Neutrophil (primary cell): ENCODE measurements at regions not wholly inside any gene's neighbourhood (a gene's known extent, or its start where the extent isn't known, plus 50 kb on each side); places are given as distances from the start of the nearest gene placed in this dataset.
"Not testable (repeated sequence)": the region's sequence is repeated elsewhere in the genome, so short reads cannot be mapped to it uniquely, and the experiment has no call there.

ENCODE experiments used
- H3K27ac ChIP-seq: fragments of 200-600 bp; sonication (generic); 2 replicates; pipeline ENCODE4 v1.5.1; 2016; ENCODE audit warnings: mild to moderate bottlenecking, moderate library complexity
- H3K27me3 ChIP-seq: fragments of 200-600 bp; sonication (generic); 2 replicates; pipeline ENCODE4 v1.6.0; 2016; ENCODE audit warnings: mild to moderate bottlenecking
- H3K36me3 ChIP-seq: fragments of 200-600 bp; sonication (generic); 2 replicates; pipeline ENCODE4 v1.5.1; 2017
- H3K4me1 ChIP-seq, 2 experiments: fragments of 200-600 bp in 1 of 2; sonication (generic) in 1 of 2; 1 replicate in 1 of 2; 2 replicates in 1 of 2; pipeline versions ENCODE4 v1.5.1 to v1.6.1; 2013 to 2016; ENCODE audit warnings: low read depth in 1 of 2, low read length in 1 of 2, mild to moderate bottlenecking in 1 of 2, moderate library complexity in 1 of 2; ENCODE audit not compliant: control insufficient read depth in 1 of 2, insufficient read depth in 1 of 2
- H3K4me3 ChIP-seq, 2 experiments: fragments of 200-600 bp in 1 of 2; sonication (generic) in 1 of 2; 1 replicate in 1 of 2; 2 replicates in 1 of 2; pipeline ENCODE4 v1.5.1; 2013 to 2016; ENCODE audit warnings: low read depth in 1 of 2, low read length in 1 of 2, mild to moderate bottlenecking in 1 of 2, moderate library complexity in 1 of 2
- H3K9me3 ChIP-seq: fragments of 200-600 bp; sonication (generic); 2 replicates; pipeline ENCODE4 v1.5.1; 2016
- CTCF ChIP-seq: fragments of 200-600 bp; sonication (generic); IDR thresholded peaks from 2 replicates; pipeline ENCODE4 v1.5.1; 2016; ENCODE audit warnings: antibody characterized with exemption

- H3K9me3 ChIP-seq, H3K36me3 ChIP-seq, H3K27ac ChIP-seq, H3K4me1 ChIP-seq, H3K27me3 ChIP-seq, H3K4me3 ChIP-seq: not testable (repeated sequence)
These were observed 245.3 kb downstream of the GOLGA6L6 start for GRCh38 chr15:20296261-20296660.

DNA sequence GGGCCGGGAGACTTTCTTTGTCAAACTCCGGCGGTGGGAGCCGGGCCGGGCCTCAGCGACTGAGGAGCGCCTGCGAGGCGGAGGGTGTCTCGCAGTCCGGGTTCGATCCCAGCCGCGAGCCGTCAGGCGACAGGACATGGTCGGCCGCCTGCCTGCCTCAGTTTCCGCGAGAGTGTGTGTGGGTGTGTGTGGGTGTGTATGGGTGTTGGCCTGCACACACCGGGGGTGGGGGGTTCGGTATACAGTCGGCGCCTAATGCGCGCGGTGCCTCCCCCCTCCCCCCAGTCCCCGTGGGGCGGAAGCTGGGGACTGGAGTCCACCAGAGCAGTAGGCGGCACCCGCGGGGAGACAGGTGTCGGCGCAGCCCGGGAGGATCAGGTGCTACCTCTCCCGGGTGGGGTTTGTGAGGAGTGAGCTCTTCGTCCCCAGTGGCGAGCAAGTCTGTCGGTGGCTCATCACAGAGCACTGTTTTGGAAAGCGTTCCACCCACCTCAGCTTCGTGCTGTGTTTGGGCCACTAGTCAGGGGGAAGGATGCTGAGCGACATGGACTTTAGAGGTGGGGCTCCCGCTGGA is 246.3 kb downstream of the GOLGA6L6 start:
- Histone ChIP-seq H3K27me3 (no peaks in the 10 kb centered on the region), H3K4me1 (no peaks in the 10 kb centered on the region), H3K4me3 (no peak overlapping the region), H3K36me3 (no peaks in the 10 kb centered on the region), H3K9me3 (no peaks in the 10 kb centered on the region), H3K27ac (no peak overlapping the region)
- TF ChIP-seq CTCF, result no peak

- H3K9me3 ChIP-seq, result no peaks in the 10 kb centered on the region
- TF ChIP-seq CTCF, result no peak
- H3K27me3 ChIP-seq, result no peaks in the 10 kb centered on the region
- no peak overlapping the region for H3K4me3 ChIP-seq
- no peaks in the 10 kb centered on the region for H3K4me1 ChIP-seq
- H3K36me3 ChIP-seq, result no peaks in the 10 kb centered on the region
- no peak overlapping the region for H3K27ac ChIP-seq
These were observed 246.9 kb downstream of the GOLGA6L6 start for GRCh38 chr15:20294651-20295237.

DNA sequence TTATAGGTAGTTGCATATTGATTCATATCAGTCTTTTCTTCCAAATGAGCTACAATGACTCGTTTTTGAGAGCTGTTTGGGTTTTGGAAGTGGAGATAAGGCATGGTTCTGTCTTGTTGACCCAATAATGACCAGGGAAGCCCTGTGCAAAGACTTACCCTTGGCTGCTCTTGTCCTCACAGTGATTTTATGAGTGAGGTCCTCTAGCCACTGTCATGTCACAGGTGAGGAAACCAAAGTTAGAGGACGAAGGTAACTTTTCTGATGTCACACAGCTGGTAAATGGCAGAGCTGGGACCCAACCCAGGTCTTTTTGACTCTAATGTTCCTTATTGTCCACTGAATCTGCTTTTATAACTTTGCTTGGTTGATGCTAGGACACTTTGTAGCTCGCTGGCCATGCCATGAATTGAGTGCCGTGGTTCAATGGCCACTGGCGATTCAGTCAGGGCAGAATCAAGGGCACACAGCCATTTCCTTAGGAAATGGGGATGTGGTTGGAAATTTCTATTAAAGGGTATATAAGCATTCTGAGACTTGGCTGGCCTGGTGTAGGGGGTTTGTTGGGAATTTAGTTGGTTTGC is 249.1 kb downstream of the GOLGA6L6 start:
- H3K9me3 ChIP-seq, H3K27me3 ChIP-seq, H3K36me3 ChIP-seq, H3K4me1 ChIP-seq, H3K4me3 ChIP-seq, H3K27ac ChIP-seq: not testable (repeated sequence)

DNA sequence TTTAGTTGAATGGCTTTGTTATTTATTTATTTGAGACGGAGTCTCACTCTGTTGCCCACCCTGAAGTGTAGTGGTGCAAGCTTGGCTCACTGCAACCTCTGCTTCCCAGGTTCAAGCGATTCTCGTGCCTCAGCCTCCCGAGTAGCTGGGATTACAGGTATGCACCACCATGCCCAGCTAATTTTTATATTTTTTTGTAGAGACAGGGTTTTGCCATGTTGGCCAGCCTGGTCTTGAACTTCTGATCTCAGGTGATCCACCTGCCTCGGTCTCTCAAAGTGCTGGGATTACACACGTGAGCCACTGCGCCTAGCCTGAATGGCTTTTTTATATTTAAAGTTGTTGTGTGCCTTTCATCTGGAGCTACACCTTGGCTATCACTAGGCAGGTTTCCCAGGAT is 250.0 kb downstream of the GOLGA6L6 start:
- not testable (repeated sequence) for H3K27me3 ChIP-seq, H3K4me1 ChIP-seq, H3K9me3 ChIP-seq, H3K27ac ChIP-seq, H3K4me3 ChIP-seq, H3K36me3 ChIP-seq

DNA sequence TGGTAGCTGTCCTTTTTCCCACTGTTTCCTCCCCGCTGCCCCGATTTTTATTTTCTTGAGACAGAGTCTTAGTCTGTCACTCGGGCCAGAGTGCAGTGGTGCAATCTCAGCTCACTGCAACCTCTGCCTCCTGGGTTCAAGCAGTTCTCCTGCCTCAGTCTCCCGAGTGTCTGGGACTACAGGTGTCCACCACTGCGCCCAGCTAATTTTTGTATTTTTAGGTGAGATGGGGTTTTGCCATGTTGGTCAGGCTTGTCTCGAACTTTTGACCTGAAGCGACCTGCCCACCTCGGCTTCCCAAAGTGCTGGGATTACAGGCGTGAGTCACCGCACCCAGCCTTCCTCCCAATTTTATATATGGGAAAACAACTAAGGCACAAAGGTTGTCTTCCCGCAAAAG is 251.0 kb downstream of the GOLGA6L6 start:
- H3K36me3 ChIP-seq, H3K9me3 ChIP-seq, H3K4me3 ChIP-seq, H3K27me3 ChIP-seq, H3K4me1 ChIP-seq, H3K27ac ChIP-seq: not testable (repeated sequence)

GRCh38 chr15:20289538-20290103 is 252.0 kb downstream of the GOLGA6L6 start:
- H3K27me3 ChIP-seq, H3K36me3 ChIP-seq, H3K4me3 ChIP-seq, H3K27ac ChIP-seq, H3K9me3 ChIP-seq, H3K4me1 ChIP-seq: not testable (repeated sequence)

DNA sequence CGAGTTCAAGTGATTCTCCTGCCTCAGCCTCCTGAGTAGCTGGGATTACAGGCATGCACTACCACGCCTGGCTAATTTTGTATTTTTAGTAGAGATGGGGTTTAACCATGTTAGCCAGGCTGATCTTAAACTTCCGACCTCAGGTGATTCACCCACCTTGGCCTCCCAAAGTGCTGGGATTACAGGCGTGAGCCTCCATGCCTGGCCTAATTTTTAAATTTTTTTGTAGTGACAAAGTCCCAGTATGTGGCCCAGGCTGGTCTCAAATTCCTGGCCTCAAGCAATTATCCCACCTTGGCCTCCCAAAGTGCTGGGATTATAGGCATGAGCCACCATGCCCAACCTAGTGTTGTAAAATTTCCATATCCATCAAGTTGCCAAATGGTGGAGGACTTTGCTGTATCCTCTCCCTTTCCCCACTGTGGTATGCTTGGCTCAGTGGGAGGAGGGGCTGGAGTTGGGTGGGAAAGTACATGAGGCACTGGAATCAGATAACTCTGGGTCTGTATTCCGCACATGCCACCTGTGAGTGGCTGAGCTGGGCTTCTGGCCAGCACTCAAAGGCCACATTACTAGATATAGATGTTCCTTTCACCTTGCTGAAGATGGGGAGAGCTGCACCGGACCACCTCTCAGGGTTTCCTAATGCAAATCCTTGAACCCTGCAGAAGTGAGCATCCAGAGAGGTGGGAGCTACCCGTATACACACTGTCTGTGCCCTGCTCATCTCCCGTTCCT is 252.6 kb downstream of the GOLGA6L6 start:
- H3K36me3 ChIP-seq, H3K27me3 ChIP-seq, H3K9me3 ChIP-seq, H3K27ac ChIP-seq, H3K4me3 ChIP-seq, H3K4me1 ChIP-seq: not testable (repeated sequence)

GRCh38 chr15:20286559-20286958 is 255.0 kb downstream of the GOLGA6L6 start:
- H3K27me3 ChIP-seq, H3K4me3 ChIP-seq, H3K9me3 ChIP-seq, H3K36me3 ChIP-seq, H3K4me1 ChIP-seq, H3K27ac ChIP-seq: not testable (repeated sequence)

- not testable (repeated sequence) for H3K4me3 ChIP-seq, H3K4me1 ChIP-seq, H3K27me3 ChIP-seq, H3K27ac ChIP-seq, H3K36me3 ChIP-seq, H3K9me3 ChIP-seq
These were observed 255.8 kb downstream of the GOLGA6L6 start for GRCh38 chr15:20285696-20286300.

- H3K27ac ChIP-seq, H3K4me3 ChIP-seq, H3K27me3 ChIP-seq, H3K4me1 ChIP-seq, H3K36me3 ChIP-seq: not testable (repeated sequence)
- peaks cover 10% of the 10 kb centered on the region for H3K9me3 ChIP-seq
These were observed 256.6 kb downstream of the GOLGA6L6 start for GRCh38 chr15:20284891-20285535.
